ENCODE measurements at regions not wholly inside any gene's neighbourhood (a gene's known extent, or its start where the extent isn't known, plus 50 kb on each side); places are given as distances from the start of the nearest gene placed in this dataset.

- H3K4me3 ChIP-seq = no peak overlapping the region
- no peaks in the 10 kb centered on the region for H3K9me3 ChIP-seq
- intact Hi-C loops (cut with DNase I) = no loop called here
- DNase-seq = no peak
- H3K36me3 ChIP-seq = no peaks in the 10 kb centered on the region
- H3K27me3 ChIP-seq = peaks cover 0 to 66% (median 0%) of the 10 kb centered on the region in 4 donors
- 71 to 76% methylated on average over 1 of the region's 1 CpG for WGBS, 2 donors
- peaks cover 0 to 7% (median 0%) of the 10 kb centered on the region in 3 donors for H3K4me1 ChIP-seq
- TF ChIP-seq POLR2A (IDR thresholded peaks at IDR 0.05) = no peak
- TF ChIP-seq, protein P1, sequence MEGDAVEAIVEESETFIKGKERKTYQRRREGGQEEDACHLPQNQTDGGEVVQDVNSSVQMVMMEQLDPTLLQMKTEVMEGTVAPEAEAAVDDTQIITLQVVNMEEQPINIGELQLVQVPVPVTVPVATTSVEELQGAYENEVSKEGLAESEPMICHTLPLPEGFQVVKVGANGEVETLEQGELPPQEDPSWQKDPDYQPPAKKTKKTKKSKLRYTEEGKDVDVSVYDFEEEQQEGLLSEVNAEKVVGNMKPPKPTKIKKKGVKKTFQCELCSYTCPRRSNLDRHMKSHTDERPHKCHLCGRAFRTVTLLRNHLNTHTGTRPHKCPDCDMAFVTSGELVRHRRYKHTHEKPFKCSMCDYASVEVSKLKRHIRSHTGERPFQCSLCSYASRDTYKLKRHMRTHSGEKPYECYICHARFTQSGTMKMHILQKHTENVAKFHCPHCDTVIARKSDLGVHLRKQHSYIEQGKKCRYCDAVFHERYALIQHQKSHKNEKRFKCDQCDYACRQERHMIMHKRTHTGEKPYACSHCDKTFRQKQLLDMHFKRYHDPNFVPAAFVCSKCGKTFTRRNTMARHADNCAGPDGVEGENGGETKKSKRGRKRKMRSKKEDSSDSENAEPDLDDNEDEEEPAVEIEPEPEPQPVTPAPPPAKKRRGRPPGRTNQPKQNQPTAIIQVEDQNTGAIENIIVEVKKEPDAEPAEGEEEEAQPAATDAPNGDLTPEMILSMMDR (IDR thresholded peaks at IDR 0.05) = no peak
- H3K27ac ChIP-seq = no peak overlapping the region
Observed at GRCh38 chr2:37469126-37469525, 124.7 kb downstream of the QPCT start.

DNA sequence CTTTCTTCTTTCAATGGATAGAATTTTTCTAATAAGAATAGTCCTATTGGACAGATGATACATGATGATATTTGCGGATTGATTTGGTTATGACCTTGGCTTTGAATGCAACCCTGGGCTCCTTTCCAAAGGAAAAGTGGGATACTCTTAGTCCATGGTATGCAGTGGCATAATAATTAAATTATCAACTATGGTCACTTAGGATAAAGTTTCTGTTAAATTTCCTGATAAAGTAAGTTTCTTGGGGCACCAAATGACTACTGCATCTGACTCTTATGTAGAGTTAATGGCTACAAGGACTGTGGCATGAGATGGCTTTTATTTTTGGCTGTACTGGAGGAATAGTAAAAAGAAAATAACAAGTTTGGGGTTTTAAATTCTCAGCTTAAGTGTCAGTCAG is 126.7 kb downstream of the QPCT start:
- H3K4me3 ChIP-seq = no peak overlapping the region
- peaks cover 0 to 7% (median 0%) of the 10 kb centered on the region in 3 donors for H3K4me1 ChIP-seq
- 85 to 87% methylated on average over 1 of the region's 1 CpG for WGBS, 2 donors
- H3K9me3 ChIP-seq = no peaks in the 10 kb centered on the region
- TF ChIP-seq, protein P1 (IDR thresholded peaks at IDR 0.05) = no peak
- TF ChIP-seq POLR2A (IDR thresholded peaks at IDR 0.05) = no peak
- no peak overlapping the region for H3K27ac ChIP-seq
- intact Hi-C loops (cut with DNase I) = no loop called here
- H3K27me3 ChIP-seq = peaks cover 0 to 66% (median 0%) of the 10 kb centered on the region in 4 donors
- DNase-seq = no peak
- H3K36me3 ChIP-seq = no peaks in the 10 kb centered on the region

- H3K27me3 ChIP-seq = peaks cover 0 to 60% (median 0%) of the 10 kb centered on the region in 4 donors
- H3K9me3 ChIP-seq = no peaks in the 10 kb centered on the region
- peaks cover 0 to 7% (median 0%) of the 10 kb centered on the region in 3 donors for H3K4me1 ChIP-seq
- no peak for DNase-seq
- H3K4me3 ChIP-seq = no peak overlapping the region
- intact Hi-C loops (cut with DNase I) = no loop called here
- H3K27ac ChIP-seq = no peak overlapping the region
- 67 to 68% methylated on average over 1 of the region's 1 CpG for WGBS, 2 donors
- TF ChIP-seq, protein P1 (IDR thresholded peaks at IDR 0.05) = no peak
- TF ChIP-seq POLR2A (IDR thresholded peaks at IDR 0.05) = no peak
- no peaks in the 10 kb centered on the region for H3K36me3 ChIP-seq
Observed at GRCh38 chr2:37471994-37472393, 127.6 kb downstream of the QPCT start.

DNA sequence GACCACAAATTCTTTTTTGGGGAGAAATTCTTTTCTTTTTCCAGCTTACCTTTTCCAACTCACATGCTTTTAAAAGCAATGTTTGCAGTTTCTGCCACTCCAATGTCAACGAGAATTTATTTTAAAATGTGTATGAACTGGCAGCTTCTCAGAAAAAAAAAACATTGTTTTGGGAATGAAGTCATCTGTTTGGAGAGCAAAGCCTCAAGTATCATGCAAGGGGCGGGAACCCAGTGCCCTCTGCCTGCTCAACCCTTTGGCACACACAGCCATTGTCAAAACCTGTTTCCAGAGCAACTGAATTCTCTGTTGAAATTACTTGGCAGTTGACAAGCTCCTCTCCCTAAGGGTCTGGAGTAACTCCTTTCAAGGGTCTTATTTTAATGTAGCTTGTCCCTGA is 128.5 kb downstream of the QPCT start:
- Histone ChIP-seq H3K4me3 (no peak overlapping the region), H3K27me3 (peaks cover 0 to 51% (median 0%) of the 10 kb centered on the region in 4 donors), H3K36me3 (no peaks in the 10 kb centered on the region), H3K9me3 (no peaks in the 10 kb centered on the region), H3K4me1 (peaks cover 0 to 7% (median 0%) of the 10 kb centered on the region in 3 donors), H3K27ac (no peak overlapping the region)
- WGBS, 2 donors = 14 to 28% methylated on average over 2 of the region's 2 CpGs
- no peak for DNase-seq
- TF ChIP-seq, protein P1 (IDR thresholded peaks at IDR 0.05) = no peak
- no peak for TF ChIP-seq POLR2A (IDR thresholded peaks at IDR 0.05)
- intact Hi-C loops (cut with DNase I) = no loop called here

GRCh38 chr2:37476411-37476810 is 132.0 kb downstream of the QPCT start:
- no peak for TF ChIP-seq POLR2A (IDR thresholded peaks at IDR 0.05)
- TF ChIP-seq, protein P1 (IDR thresholded peaks at IDR 0.05) = no peak
- WGBS, 2 donors = 75 to 76% methylated on average over 4 of the region's 4 CpGs
- intact Hi-C loops (cut with DNase I) = no loop called here
- no peak overlapping the region for H3K4me3 ChIP-seq
- peaks cover 0 to 28% (median 0%) of the 10 kb centered on the region in 4 donors for H3K27me3 ChIP-seq
- no peaks in the 10 kb centered on the region for H3K36me3 ChIP-seq
- H3K27ac ChIP-seq = no peak overlapping the region
- no peaks in the 10 kb centered on the region for H3K9me3 ChIP-seq
- DNase-seq = no peak
- peaks cover 0 to 7% (median 0%) of the 10 kb centered on the region in 3 donors for H3K4me1 ChIP-seq
